ENCODE measurements at regions not wholly inside any gene's neighbourhood (a gene's known extent, or its start where the extent isn't known, plus 50 kb on each side); places are given as distances from the start of the nearest gene placed in this dataset.

- DNase-seq (no peak), ATAC-seq (no peak)
- H3K9me3 ChIP-seq (ENCODE audit: control insufficient read depth, low read length, poor library complexity, severe bottlenecking), result no peaks in the 10 kb centered on the region
- Mint-ChIP-seq H3K27me3 (peaks cover 6% of the 10 kb centered on the region), H3K27ac (no peak overlapping the region), H3K4me3 (no peak overlapping the region), H3K36me3 (ENCODE audit: low read depth) (no peaks in the 10 kb centered on the region), H3K4me1 (no peaks in the 10 kb centered on the region)
Observed at GRCh38 chr6:90819483-90819882, 232.6 kb upstream of the MAP3K7 start.

DNA sequence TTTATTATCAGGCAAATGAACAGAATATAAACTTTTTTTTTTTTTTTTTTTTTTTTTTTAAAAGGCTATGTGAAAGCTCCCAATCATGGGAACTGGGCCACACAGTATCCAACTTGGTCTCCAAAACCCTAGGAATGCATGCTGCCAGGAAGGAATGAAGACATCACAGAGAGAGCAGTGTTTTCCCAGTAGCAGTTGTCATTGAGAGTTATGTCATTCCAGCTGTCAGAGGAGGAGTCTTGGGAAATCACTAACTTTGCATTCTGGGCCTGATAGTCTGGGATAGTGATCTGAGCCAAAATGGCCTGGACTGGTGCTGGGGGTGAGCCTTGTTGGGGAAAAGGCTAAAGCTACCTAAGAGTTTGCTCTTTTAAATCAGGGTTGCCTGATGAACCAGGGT lies 231.3 kb upstream of the MAP3K7 start:
- H3K9me3 ChIP-seq (ENCODE audit: control insufficient read depth, low read length, poor library complexity, severe bottlenecking), result no peaks in the 10 kb centered on the region
- Mint-ChIP-seq H3K4me3 (no peak overlapping the region), H3K4me1 (no peaks in the 10 kb centered on the region)

GRCh38 chr6:90816764-90817163 lies 229.9 kb upstream of the MAP3K7 start:
- H3K9me3 ChIP-seq (ENCODE audit: control insufficient read depth, low read length, poor library complexity, severe bottlenecking), result no peaks in the 10 kb centered on the region
- no peak for DNase-seq
- Mint-ChIP-seq H3K36me3 (ENCODE audit: low read depth) (no peaks in the 10 kb centered on the region), H3K4me1 (no peaks in the 10 kb centered on the region), H3K4me3 (no peak overlapping the region), H3K27ac (no peak overlapping the region), H3K27me3 (peaks cover 6% of the 10 kb centered on the region)
- no peak for ATAC-seq

More for the DNA sequence above, 231.3 kb upstream of the MAP3K7 start:
- Mint-ChIP-seq H3K27ac (no peak overlapping the region), H3K36me3 (ENCODE audit: low read depth) (no peaks in the 10 kb centered on the region), H3K27me3 (peaks cover 6% of the 10 kb centered on the region)
- DNase-seq, result no peak
- ATAC-seq, result no peak

DNA sequence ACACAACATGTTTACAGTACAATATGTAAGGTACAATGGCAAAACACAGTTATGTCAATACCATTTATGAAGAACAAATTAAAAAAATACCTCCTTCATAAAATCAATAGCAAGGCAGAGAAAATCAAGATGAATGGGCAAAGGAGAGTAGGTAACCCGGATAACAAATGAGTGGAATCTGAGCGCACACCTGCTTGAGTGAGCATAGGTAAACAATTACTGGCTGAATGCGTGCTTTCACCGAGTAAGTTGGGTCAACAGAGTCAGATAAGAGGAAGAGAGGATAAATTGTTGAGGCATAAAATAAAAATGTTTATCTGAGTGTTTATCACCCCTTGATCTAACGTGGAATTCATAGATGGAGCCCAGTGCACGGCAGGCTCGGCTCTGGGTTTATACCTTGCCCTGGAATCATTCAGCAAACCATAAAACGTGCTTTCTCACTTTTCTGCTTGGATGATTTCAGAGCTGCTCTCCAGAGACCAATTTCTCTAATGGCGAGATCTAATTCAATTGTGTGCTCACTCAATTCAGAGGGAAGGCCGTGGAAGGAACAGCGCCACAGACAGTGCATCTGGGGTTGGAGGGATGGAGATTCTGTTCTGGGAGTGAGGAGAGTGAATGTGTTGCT lies 224.8 kb upstream of the MAP3K7 start:
- DNase-seq (no peak), ATAC-seq (no peak)
- no peaks in the 10 kb centered on the region for H3K9me3 ChIP-seq (ENCODE audit: control insufficient read depth, low read length, poor library complexity, severe bottlenecking)
- no peaks in the 10 kb centered on the region for H3K4me1 Mint-ChIP-seq
- H3K36me3 Mint-ChIP-seq (ENCODE audit: low read depth), result no peaks in the 10 kb centered on the region
- H3K27me3 Mint-ChIP-seq, result peaks cover 6% of the 10 kb centered on the region
- no peak overlapping the region for H3K4me3 Mint-ChIP-seq
- no peak overlapping the region for H3K27ac Mint-ChIP-seq

DNA sequence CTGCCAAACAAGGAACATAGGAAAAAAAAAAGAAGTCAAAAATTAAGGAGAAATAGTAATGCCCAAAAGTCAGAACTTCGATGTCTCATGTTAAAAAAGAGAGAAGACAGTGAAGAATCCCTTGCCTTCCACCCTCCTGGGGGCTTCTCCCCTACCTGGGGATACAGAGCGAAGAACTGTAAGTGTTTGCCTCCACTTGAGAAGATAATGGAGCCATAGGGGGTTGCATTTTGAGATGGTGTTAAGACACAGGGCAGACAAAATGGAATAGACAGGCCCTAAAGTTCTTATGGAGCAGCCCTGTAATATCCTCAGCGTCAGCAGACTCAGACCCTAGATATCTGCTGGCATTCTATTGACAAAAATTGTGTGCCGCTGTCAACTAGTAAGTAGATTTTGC lies 222.2 kb upstream of the MAP3K7 start:
- Mint-ChIP-seq H3K27me3 (no peaks in the 10 kb centered on the region), H3K27ac (no peak overlapping the region), H3K4me1 (no peaks in the 10 kb centered on the region), H3K36me3 (ENCODE audit: low read depth) (no peaks in the 10 kb centered on the region), H3K4me3 (no peak overlapping the region)
- no peak for ATAC-seq
- H3K9me3 ChIP-seq (ENCODE audit: control insufficient read depth, low read length, poor library complexity, severe bottlenecking), result no peaks in the 10 kb centered on the region
- no peak for DNase-seq

GRCh38 chr6:90807791-90808701 lies 221.2 kb upstream of the MAP3K7 start:
- no peak overlapping the region for H3K27ac Mint-ChIP-seq
- ATAC-seq (no peak), DNase-seq (no peak)
- no peak overlapping the region for H3K4me3 Mint-ChIP-seq
- no peaks in the 10 kb centered on the region for H3K36me3 Mint-ChIP-seq (ENCODE audit: low read depth)
- H3K27me3 Mint-ChIP-seq, result peaks cover 1% of the 10 kb centered on the region
- H3K4me1 Mint-ChIP-seq, result no peaks in the 10 kb centered on the region
- no peaks in the 10 kb centered on the region for H3K9me3 ChIP-seq (ENCODE audit: control insufficient read depth, low read length, poor library complexity, severe bottlenecking)

DNA sequence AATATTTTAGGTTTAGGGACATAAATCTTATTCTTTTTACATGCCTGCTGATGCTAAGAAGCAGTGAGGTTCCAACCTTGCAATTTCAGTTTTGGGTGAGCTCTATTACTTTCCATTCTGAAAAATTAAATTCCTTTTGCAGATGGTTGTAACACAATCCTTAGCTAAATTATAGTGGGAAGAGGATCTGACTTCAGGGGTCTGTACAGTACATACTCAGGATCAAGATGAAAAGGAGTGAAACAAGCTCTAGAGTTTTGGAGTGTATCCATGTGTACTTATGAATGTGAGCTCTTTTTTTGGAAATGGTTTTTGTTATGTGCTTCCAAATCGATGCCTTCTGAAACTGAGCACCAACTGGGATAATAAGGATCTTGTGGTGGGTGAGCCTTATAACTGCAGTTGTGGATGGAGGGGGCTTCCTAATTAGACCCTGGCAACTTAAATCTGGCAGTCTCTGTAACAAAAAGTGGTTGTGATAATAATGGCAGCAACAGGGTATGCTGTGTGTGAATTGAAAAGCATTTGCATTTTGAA lies 218.8 kb upstream of the MAP3K7 start:
- Mint-ChIP-seq H3K27ac (no peak overlapping the region), H3K4me3 (no peak overlapping the region), H3K4me1 (no peaks in the 10 kb centered on the region), H3K36me3 (ENCODE audit: low read depth) (no peaks in the 10 kb centered on the region), H3K27me3 (peaks cover 14% of the 10 kb centered on the region)
- ATAC-seq, result no peak
- DNase-seq, result no peak
- no peaks in the 10 kb centered on the region for H3K9me3 ChIP-seq (ENCODE audit: control insufficient read depth, low read length, poor library complexity, severe bottlenecking)

GRCh38 chr6:90803956-90804355 lies 217.1 kb upstream of the MAP3K7 start:
- ATAC-seq (no peak), DNase-seq (no peak)
- H3K4me3 Mint-ChIP-seq, result no peak overlapping the region
- H3K27ac Mint-ChIP-seq, result no peak overlapping the region
- no peaks in the 10 kb centered on the region for H3K36me3 Mint-ChIP-seq (ENCODE audit: low read depth)
- H3K27me3 Mint-ChIP-seq, result peaks cover 14% of the 10 kb centered on the region
- H3K4me1 Mint-ChIP-seq, result no peaks in the 10 kb centered on the region
- no peaks in the 10 kb centered on the region for H3K9me3 ChIP-seq (ENCODE audit: control insufficient read depth, low read length, poor library complexity, severe bottlenecking)

DNA sequence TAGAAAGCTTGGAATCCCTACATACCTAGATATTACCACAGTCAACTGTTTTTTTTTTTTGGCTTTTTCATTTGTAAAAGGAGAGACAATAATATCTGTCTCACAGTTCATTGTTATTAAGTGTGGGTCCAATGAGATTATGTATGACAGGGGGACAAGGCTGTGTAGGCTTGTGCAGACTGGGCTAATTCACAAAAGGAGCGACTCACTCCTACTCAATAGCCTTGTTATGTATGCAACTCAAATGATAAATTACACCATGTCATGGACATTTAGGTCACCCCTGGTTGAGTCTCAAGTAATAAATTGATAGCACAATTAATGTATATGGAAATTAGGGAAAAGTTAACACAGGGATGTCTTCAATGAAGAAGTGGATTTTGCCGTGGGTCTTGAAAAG lies 208.2 kb upstream of the MAP3K7 start:
- Mint-ChIP-seq H3K36me3 (ENCODE audit: low read depth) (no peaks in the 10 kb centered on the region), H3K27ac (no peak overlapping the region), H3K4me3 (no peak overlapping the region), H3K27me3 (peaks cover 9% of the 10 kb centered on the region), H3K4me1 (peaks cover 2% of the 10 kb centered on the region)
- no peak for DNase-seq
- H3K9me3 ChIP-seq (ENCODE audit: control insufficient read depth, low read length, poor library complexity, severe bottlenecking), result no peaks in the 10 kb centered on the region
- no peak for ATAC-seq

GRCh38 chr6:90793771-90794170 lies 206.9 kb upstream of the MAP3K7 start:
- no peak overlapping the region for H3K4me3 Mint-ChIP-seq
- H3K27me3 Mint-ChIP-seq, result peaks cover 10% of the 10 kb centered on the region
- no peak for DNase-seq
- no peak overlapping the region for H3K27ac Mint-ChIP-seq
- ATAC-seq, result no peak
- no peaks in the 10 kb centered on the region for H3K9me3 ChIP-seq (ENCODE audit: control insufficient read depth, low read length, poor library complexity, severe bottlenecking)
- H3K36me3 Mint-ChIP-seq (ENCODE audit: low read depth), result no peaks in the 10 kb centered on the region
- H3K4me1 Mint-ChIP-seq, result peaks cover 2% of the 10 kb centered on the region

- no peaks in the 10 kb centered on the region for H3K9me3 ChIP-seq (ENCODE audit: control insufficient read depth, low read length, poor library complexity, severe bottlenecking)
- Mint-ChIP-seq H3K27me3 (peaks cover 24% of the 10 kb centered on the region), H3K4me1 (peaks cover 2% of the 10 kb centered on the region), H3K36me3 (ENCODE audit: low read depth) (no peaks in the 10 kb centered on the region), H3K4me3 (no peak overlapping the region), H3K27ac (no peak overlapping the region)
- ATAC-seq, result no peak
- no peak for DNase-seq
Observed at GRCh38 chr6:90790696-90791095, 203.8 kb upstream of the MAP3K7 start.

DNA sequence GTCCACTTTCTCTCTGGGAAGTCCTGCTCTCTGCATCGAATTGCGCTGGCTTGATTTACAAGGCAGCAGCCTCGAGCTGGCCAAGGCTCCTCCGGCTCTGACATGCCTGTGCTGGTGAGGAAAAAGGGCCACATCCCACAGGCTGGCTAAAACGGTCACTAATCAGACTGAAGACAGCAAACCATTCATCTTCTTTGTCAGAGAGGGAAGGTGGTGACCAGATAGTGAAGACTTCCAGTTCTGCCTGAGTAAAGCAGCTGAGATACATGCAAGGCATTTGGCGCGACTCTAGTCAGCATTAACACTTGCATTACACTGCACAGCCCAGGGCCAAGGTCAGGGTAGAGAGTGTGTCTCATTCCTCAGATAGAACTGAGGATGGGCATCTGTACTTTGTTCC lies 203.2 kb upstream of the MAP3K7 start:
- DNase-seq (no peak), ATAC-seq (no peak)
- Mint-ChIP-seq H3K27ac (no peak overlapping the region), H3K27me3 (peaks cover 29% of the 10 kb centered on the region), H3K4me1 (peaks cover 2% of the 10 kb centered on the region), H3K36me3 (ENCODE audit: low read depth) (no peaks in the 10 kb centered on the region), H3K4me3 (no peak overlapping the region)
- no peaks in the 10 kb centered on the region for H3K9me3 ChIP-seq (ENCODE audit: control insufficient read depth, low read length, poor library complexity, severe bottlenecking)

DNA sequence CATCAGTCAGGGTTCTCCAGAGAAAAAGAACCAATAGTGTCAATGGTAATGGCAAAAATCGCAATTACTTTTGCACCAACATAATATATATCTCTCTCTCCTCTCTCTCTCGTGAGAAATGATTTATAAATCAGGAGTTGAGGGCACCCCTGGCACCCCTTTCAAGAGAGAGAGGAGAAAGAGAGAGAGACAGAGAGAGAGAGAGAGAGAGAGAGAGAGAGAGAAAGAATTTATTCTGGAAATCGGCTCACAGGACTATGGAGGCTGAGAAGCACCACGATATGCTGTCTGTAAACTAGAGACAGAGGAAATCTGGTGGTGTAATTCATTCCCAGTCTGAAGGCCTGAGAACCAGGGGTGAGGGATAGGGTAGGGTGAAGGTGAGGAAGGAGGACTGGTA lies 201.9 kb upstream of the MAP3K7 start:
- H3K4me3 Mint-ChIP-seq, result no peak overlapping the region
- H3K27ac Mint-ChIP-seq, result no peak overlapping the region
- ATAC-seq, result no peak

More for the DNA sequence above, 201.9 kb upstream of the MAP3K7 start:
- H3K27me3 Mint-ChIP-seq, result peaks cover 36% of the 10 kb centered on the region
- peaks cover 2% of the 10 kb centered on the region for H3K4me1 Mint-ChIP-seq
- H3K9me3 ChIP-seq (ENCODE audit: control insufficient read depth, low read length, poor library complexity, severe bottlenecking), result no peaks in the 10 kb centered on the region
- H3K36me3 Mint-ChIP-seq (ENCODE audit: low read depth), result no peaks in the 10 kb centered on the region
- no peak for DNase-seq
